Stimulated activated CD4-positive, alpha-beta T cell treated with anti-CD3 and anti-CD28 coated beads, Interleukin-2, amount 100 ng/mL, for 24 hours (primary cell): ENCODE measurements at regions not wholly inside any gene's neighbourhood (a gene's known extent, or its start where the extent isn't known, plus 50 kb on each side); places are given as distances from the start of the nearest gene placed in this dataset.
A peak's percentile ranks its signal among the peaks of the same experiment; 100 is the strongest.
"Not testable (repeated sequence)": the region's sequence is repeated elsewhere in the genome, so short reads cannot be mapped to it uniquely, and the experiment has no call there.

ENCODE experiments used
- DNase-seq, 2 donors: peaks; one replicate each; pipeline ENCODE4 v3.0.0-alpha.2; 2020

GRCh38 chr10:61040399-61041016 is 96.5 kb upstream of the RHOBTB1 start:
- no peak for DNase-seq

GRCh38 chr10:61039868-61040267 is 95.9 kb upstream of the RHOBTB1 start:
- no peak for DNase-seq

GRCh38 chr10:61037261-61037830 is 93.4 kb upstream of the RHOBTB1 start:
- DNase-seq, result not testable (repeated sequence)

GRCh38 chr10:61036148-61036547 is 92.2 kb upstream of the RHOBTB1 start:
- DNase-seq, result not testable (repeated sequence)

- DNase-seq, result no peak
These were observed 87.4 kb upstream of the RHOBTB1 start for GRCh38 chr10:61031341-61031740.

- DNase-seq, result no peak
These were observed 85.4 kb upstream of the RHOBTB1 start for GRCh38 chr10:61029411-61029810.

GRCh38 chr10:61028861-61029361 is 84.9 kb upstream of the RHOBTB1 start:
- DNase-seq, result no peak

GRCh38 chr10:61024856-61025201 is 80.8 kb upstream of the RHOBTB1 start:
- DNase-seq, result no peak

GRCh38 chr10:61024151-61024855 is 80.3 kb upstream of the RHOBTB1 start:
- DNase-seq, result no peak

- DNase-seq, result no peak
These were observed 79.1 kb upstream of the RHOBTB1 start for GRCh38 chr10:61023053-61023452.

- no peak for DNase-seq
These were observed 77.9 kb upstream of the RHOBTB1 start for GRCh38 chr10:61021926-61022325.

GRCh38 chr10:61020420-61021158 is 76.6 kb upstream of the RHOBTB1 start:
- no peak for DNase-seq

- no peak for DNase-seq
These were observed 74.2 kb upstream of the RHOBTB1 start for GRCh38 chr10:61018146-61018545.

- DNase-seq, result no peak
These were observed 72.6 kb upstream of the RHOBTB1 start for GRCh38 chr10:61016630-61017029.

GRCh38 chr10:61016007-61016406 is 72.0 kb upstream of the RHOBTB1 start:
- no peak for DNase-seq

- DNase-seq, result no peak
These were observed 66.9 kb upstream of the RHOBTB1 start for GRCh38 chr10:61010863-61011262.

- DNase-seq, result not testable (repeated sequence)
These were observed 59.1 kb upstream of the RHOBTB1 start for GRCh38 chr10:61003069-61003468.

GRCh38 chr10:61001731-61002122 is 57.7 kb upstream of the RHOBTB1 start:
- DNase-seq, result no peak

- peak in 1 of 2 donors; percentile 12 for DNase-seq
These were observed 57.1 kb upstream of the RHOBTB1 start for GRCh38 chr10:61000769-61001730.

- no peak for DNase-seq
These were observed 54.9 kb upstream of the RHOBTB1 start for GRCh38 chr10:60998932-60999331.

GRCh38 chr10:60994128-60994527 is 50.1 kb upstream of the RHOBTB1 start:
- DNase-seq, result no peak
